ENCODE measurements at regions not wholly inside any gene's neighbourhood (a gene's known extent, or its start where the extent isn't known, plus 50 kb on each side); places are given as distances from the start of the nearest gene placed in this dataset.

DNA sequence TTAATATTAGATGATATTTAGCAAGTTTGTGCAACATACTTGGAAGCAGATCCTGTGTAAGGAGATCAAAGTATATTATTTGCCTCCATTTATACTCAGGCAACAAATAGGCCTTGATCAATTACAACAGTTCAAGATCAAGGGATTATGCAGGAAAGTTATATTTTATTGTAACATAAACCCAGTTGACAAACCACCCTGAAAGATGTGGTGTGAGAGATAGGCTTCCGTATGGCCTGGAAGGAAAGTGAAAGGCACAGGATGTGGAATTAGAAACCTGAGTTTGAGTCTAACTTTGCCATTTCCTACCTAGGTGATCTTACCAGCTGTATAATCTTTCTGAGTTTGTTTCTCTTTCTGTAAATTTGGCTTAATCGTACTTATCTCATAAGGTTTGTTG is 284.1 kb downstream of the BMP4 start:
- Mint-ChIP-seq H3K4me1 (no peaks in the 10 kb centered on the region), H3K36me3 (ENCODE audit: low read depth) (peaks cover 7% of the 10 kb centered on the region; the same call in 2 of the 3 replicates), H3K9me3 (peaks cover 9% of the 10 kb centered on the region; the same call in 2 of the 3 replicates), H3K27ac (no peak overlapping the region), H3K27me3 (ENCODE audit: insufficient read depth, low read depth, poor library complexity) (peaks cover 3% of the 10 kb centered on the region), H3K4me3 (no peak overlapping the region)
- Histone ChIP-seq H3K79me2 (replicated peaks; ENCODE audit: insufficient read depth) (no peaks in the 10 kb centered on the region), H3F3A (replicated peaks; ENCODE audit: low read depth) (no peaks in the 10 kb centered on the region), H3K4me2 (no peak overlapping the region), H3K4me3 (no peak overlapping the region), H3K9me2 (ENCODE audit: insufficient read depth) (peaks cover 5% of the 10 kb centered on the region; the same call in 1 of the 2 replicates), H3K27ac (ENCODE audit: low read depth) (no peak overlapping the region), H3K36me3 (ENCODE audit: insufficient read depth) (no peaks in the 10 kb centered on the region), H4K20me1 (replicated peaks; ENCODE audit: insufficient read depth) (no peaks in the 10 kb centered on the region), H2AFZ (no peak overlapping the region), H3K27me3 (ENCODE audit: insufficient read depth) (no peaks in the 10 kb centered on the region), H3K4me1 (ENCODE audit: insufficient read depth) (no peaks in the 10 kb centered on the region)
- ATAC-seq (no peak), DNase-seq (ENCODE audit: low spot score) (no peak)
- TF ChIP-seq EZH2phosphoT487 (IDR thresholded peaks at IDR 0.05; ENCODE audit: unreplicated experiment), result no peak
- no peak for TF ChIP-seq NANOG (IDR thresholded peaks at IDR 0.05; ENCODE audit: borderline replicate concordance)
- TF ChIP-seq, protein P1, sequence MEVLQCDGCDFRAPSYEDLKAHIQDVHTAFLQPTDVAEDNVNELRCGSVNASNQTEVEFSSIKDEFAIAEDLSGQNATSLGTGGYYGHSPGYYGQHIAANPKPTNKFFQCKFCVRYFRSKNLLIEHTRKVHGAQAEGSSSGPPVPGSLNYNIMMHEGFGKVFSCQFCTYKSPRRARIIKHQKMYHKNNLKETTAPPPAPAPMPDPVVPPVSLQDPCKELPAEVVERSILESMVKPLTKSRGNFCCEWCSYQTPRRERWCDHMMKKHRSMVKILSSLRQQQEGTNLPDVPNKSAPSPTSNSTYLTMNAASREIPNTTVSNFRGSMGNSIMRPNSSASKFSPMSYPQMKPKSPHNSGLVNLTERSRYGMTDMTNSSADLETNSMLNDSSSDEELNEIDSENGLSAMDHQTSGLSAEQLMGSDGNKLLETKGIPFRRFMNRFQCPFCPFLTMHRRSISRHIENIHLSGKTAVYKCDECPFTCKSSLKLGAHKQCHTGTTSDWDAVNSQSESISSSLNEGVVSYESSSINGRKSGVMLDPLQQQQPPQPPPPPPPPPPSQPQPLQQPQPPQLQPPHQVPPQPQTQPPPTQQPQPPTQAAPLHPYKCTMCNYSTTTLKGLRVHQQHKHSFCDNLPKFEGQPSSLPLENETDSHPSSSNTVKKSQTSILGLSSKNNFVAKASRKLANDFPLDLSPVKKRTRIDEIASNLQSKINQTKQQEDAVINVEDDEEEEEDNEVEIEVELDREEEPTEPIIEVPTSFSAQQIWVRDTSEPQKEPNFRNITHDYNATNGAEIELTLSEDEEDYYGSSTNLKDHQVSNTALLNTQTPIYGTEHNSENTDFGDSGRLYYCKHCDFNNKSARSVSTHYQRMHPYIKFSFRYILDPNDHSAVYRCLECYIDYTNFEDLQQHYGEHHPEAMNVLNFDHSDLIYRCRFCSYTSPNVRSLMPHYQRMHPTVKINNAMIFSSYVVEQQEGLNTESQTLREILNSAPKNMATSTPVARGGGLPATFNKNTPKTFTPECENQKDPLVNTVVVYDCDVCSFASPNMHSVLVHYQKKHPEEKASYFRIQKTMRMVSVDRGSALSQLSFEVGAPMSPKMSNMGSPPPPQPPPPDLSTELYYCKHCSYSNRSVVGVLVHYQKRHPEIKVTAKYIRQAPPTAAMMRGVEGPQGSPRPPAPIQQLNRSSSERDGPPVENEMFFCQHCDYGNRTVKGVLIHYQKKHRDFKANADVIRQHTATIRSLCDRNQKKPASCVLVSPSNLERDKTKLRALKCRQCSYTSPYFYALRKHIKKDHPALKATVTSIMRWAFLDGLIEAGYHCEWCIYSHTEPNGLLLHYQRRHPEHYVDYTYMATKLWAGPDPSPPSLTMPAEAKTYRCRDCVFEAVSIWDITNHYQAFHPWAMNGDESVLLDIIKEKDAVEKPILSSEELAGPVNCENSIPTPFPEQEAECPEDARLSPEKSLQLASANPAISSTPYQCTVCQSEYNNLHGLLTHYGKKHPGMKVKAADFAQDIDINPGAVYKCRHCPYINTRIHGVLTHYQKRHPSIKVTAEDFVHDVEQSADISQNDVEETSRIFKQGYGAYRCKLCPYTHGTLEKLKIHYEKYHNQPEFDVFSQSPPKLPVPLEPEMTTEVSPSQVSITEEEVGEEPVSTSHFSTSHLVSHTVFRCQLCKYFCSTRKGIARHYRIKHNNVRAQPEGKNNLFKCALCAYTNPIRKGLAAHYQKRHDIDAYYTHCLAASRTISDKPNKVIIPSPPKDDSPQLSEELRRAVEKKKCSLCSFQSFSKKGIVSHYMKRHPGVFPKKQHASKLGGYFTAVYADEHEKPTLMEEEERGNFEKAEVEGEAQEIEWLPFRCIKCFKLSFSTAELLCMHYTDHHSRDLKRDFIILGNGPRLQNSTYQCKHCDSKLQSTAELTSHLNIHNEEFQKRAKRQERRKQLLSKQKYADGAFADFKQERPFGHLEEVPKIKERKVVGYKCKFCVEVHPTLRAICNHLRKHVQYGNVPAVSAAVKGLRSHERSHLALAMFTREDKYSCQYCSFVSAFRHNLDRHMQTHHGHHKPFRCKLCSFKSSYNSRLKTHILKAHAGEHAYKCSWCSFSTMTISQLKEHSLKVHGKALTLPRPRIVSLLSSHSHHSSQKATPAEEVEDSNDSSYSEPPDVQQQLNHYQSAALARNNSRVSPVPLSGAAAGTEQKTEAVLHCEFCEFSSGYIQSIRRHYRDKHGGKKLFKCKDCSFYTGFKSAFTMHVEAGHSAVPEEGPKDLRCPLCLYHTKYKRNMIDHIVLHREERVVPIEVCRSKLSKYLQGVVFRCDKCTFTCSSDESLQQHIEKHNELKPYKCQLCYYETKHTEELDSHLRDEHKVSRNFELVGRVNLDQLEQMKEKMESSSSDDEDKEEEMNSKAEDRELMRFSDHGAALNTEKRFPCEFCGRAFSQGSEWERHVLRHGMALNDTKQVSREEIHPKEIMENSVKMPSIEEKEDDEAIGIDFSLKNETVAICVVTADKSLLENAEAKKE (CRISPR knock-in tag; IDR thresholded peaks at IDR 0.05), result no peak
- TF ChIP-seq ETS1 (IDR thresholded peaks at IDR 0.05), result no peak
- no peak for TF ChIP-seq POLR2AphosphoS5 (IDR thresholded peaks at IDR 0.05; ENCODE audit: low read depth)
- TF ChIP-seq, protein P2, sequence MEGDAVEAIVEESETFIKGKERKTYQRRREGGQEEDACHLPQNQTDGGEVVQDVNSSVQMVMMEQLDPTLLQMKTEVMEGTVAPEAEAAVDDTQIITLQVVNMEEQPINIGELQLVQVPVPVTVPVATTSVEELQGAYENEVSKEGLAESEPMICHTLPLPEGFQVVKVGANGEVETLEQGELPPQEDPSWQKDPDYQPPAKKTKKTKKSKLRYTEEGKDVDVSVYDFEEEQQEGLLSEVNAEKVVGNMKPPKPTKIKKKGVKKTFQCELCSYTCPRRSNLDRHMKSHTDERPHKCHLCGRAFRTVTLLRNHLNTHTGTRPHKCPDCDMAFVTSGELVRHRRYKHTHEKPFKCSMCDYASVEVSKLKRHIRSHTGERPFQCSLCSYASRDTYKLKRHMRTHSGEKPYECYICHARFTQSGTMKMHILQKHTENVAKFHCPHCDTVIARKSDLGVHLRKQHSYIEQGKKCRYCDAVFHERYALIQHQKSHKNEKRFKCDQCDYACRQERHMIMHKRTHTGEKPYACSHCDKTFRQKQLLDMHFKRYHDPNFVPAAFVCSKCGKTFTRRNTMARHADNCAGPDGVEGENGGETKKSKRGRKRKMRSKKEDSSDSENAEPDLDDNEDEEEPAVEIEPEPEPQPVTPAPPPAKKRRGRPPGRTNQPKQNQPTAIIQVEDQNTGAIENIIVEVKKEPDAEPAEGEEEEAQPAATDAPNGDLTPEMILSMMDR (conservative IDR thresholded peaks at IDR 0.05; ENCODE audit: low read depth in 2 of 2), result no peak
- no peak for TF ChIP-seq EZH2 (IDR thresholded peaks at IDR 0.05; ENCODE audit: low read depth, unreplicated experiment)
- no peak for TF ChIP-seq JUNB (IDR thresholded peaks at IDR 0.05; ENCODE audit: unreplicated experiment)
- no peak for TF ChIP-seq ZNF331 (CRISPR knock-in tag; IDR thresholded peaks at IDR 0.05; ENCODE audit: low read depth)
- TF ChIP-seq, protein P3, sequence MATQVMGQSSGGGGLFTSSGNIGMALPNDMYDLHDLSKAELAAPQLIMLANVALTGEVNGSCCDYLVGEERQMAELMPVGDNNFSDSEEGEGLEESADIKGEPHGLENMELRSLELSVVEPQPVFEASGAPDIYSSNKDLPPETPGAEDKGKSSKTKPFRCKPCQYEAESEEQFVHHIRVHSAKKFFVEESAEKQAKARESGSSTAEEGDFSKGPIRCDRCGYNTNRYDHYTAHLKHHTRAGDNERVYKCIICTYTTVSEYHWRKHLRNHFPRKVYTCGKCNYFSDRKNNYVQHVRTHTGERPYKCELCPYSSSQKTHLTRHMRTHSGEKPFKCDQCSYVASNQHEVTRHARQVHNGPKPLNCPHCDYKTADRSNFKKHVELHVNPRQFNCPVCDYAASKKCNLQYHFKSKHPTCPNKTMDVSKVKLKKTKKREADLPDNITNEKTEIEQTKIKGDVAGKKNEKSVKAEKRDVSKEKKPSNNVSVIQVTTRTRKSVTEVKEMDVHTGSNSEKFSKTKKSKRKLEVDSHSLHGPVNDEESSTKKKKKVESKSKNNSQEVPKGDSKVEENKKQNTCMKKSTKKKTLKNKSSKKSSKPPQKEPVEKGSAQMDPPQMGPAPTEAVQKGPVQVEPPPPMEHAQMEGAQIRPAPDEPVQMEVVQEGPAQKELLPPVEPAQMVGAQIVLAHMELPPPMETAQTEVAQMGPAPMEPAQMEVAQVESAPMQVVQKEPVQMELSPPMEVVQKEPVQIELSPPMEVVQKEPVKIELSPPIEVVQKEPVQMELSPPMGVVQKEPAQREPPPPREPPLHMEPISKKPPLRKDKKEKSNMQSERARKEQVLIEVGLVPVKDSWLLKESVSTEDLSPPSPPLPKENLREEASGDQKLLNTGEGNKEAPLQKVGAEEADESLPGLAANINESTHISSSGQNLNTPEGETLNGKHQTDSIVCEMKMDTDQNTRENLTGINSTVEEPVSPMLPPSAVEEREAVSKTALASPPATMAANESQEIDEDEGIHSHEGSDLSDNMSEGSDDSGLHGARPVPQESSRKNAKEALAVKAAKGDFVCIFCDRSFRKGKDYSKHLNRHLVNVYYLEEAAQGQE (IDR thresholded peaks at IDR 0.05; ENCODE audit: unreplicated experiment), result no peak

Measured in GM23338 (cell line).